ENCODE measurements at regions not wholly inside any gene's neighbourhood (a gene's known extent, or its start where the extent isn't known, plus 50 kb on each side); places are given as distances from the start of the nearest gene placed in this dataset.

GRCh38 chr16:35747658-35748455, 2288.4 kb downstream of the TP53TG3F start:
- H3K27ac ChIP-seq, result no peak overlapping the region
- H2AFZ ChIP-seq, result no peak overlapping the region
- H3F3A ChIP-seq (ENCODE audit: insufficient read depth), result no peaks in the 10 kb centered on the region
- H3K9me2 ChIP-seq (ENCODE audit: insufficient read depth), result no peaks in the 10 kb centered on the region
- no peaks in the 10 kb centered on the region for H3K9me3 ChIP-seq (ENCODE audit: low read depth)
- no peaks in the 10 kb centered on the region for H4K20me1 ChIP-seq (ENCODE audit: insufficient read depth)
- no peaks in the 10 kb centered on the region for H3K27me3 ChIP-seq (replicated peaks; ENCODE audit: insufficient read depth)
- in situ Hi-C loops (cut with MboI), result no loop called here
- no peaks in the 10 kb centered on the region for H3K79me2 ChIP-seq (ENCODE audit: insufficient read depth)
- no peak overlapping the region for H3K4me2 ChIP-seq (ENCODE audit: unreplicated experiment)
- WGBS, 2 experiments (ENCODE audit: low coverage in 1 of 2, low lambda C conversion rate in 2 of 2, missing lambda C conversion rate in 2 of 2), result 65 to 67% methylated on average over 16 to 17 of the region's 17 CpGs
- H3K4me1 ChIP-seq (ENCODE audit: insufficient read depth), result no peaks in the 10 kb centered on the region
- no peak for DNase-seq
- H3K4me3 ChIP-seq, result no peak overlapping the region
- no peak for TF ChIP-seq EZH2phosphoT487 (IDR thresholded peaks at IDR 0.05; ENCODE audit: insufficient read depth, low read depth)
- no peak for TF ChIP-seq EZH2 (IDR thresholded peaks at IDR 0.05; ENCODE audit: insufficient read depth, poor library complexity, severe bottlenecking)
- no peaks in the 10 kb centered on the region for H3K36me3 ChIP-seq (ENCODE audit: low read depth)
- H3K9ac ChIP-seq, result no peak overlapping the region

GRCh38 chr16:35748621-35749252, 2289.3 kb downstream of the TP53TG3F start:
- no peak overlapping the region for H3K4me2 ChIP-seq (ENCODE audit: unreplicated experiment)
- no peaks in the 10 kb centered on the region for H3F3A ChIP-seq (ENCODE audit: insufficient read depth)
- TF ChIP-seq EZH2phosphoT487 (IDR thresholded peaks at IDR 0.05; ENCODE audit: insufficient read depth, low read depth) (no peak), EZH2 (IDR thresholded peaks at IDR 0.05; ENCODE audit: insufficient read depth, poor library complexity, severe bottlenecking) (no peak)
- H3K9ac ChIP-seq, result no peak overlapping the region
- H3K79me2 ChIP-seq (ENCODE audit: insufficient read depth), result no peaks in the 10 kb centered on the region
- H3K9me2 ChIP-seq (ENCODE audit: insufficient read depth), result no peaks in the 10 kb centered on the region
- no peak overlapping the region for H3K4me3 ChIP-seq
- in situ Hi-C loops (cut with MboI), result no loop called here
- DNase-seq, result no peak
- H3K4me1 ChIP-seq (ENCODE audit: insufficient read depth), result no peaks in the 10 kb centered on the region
- H3K27me3 ChIP-seq (replicated peaks; ENCODE audit: insufficient read depth), result no peaks in the 10 kb centered on the region
- H3K27ac ChIP-seq, result no peak overlapping the region
- H3K9me3 ChIP-seq (ENCODE audit: low read depth), result no peaks in the 10 kb centered on the region
- H4K20me1 ChIP-seq (ENCODE audit: insufficient read depth), result no peaks in the 10 kb centered on the region
- H3K36me3 ChIP-seq (ENCODE audit: low read depth), result no peaks in the 10 kb centered on the region
- H2AFZ ChIP-seq, result no peak overlapping the region
- 79 to 81% methylated on average over 18 to 24 of the region's 24 CpGs for WGBS, 2 experiments (ENCODE audit: low coverage in 1 of 2, low lambda C conversion rate in 2 of 2, missing lambda C conversion rate in 2 of 2)

- Histone ChIP-seq H3K79me2 (ENCODE audit: insufficient read depth) (no peaks in the 10 kb centered on the region), H3F3A (ENCODE audit: insufficient read depth) (no peaks in the 10 kb centered on the region), H3K9ac (no peak overlapping the region), H2AFZ (no peak overlapping the region), H3K4me2 (ENCODE audit: unreplicated experiment) (no peak overlapping the region), H3K4me1 (ENCODE audit: insufficient read depth) (no peaks in the 10 kb centered on the region), H3K9me3 (ENCODE audit: low read depth) (no peaks in the 10 kb centered on the region), H3K9me2 (ENCODE audit: insufficient read depth) (no peaks in the 10 kb centered on the region), H3K4me3 (no peak overlapping the region), H4K20me1 (ENCODE audit: insufficient read depth) (no peaks in the 10 kb centered on the region), H3K27me3 (replicated peaks; ENCODE audit: insufficient read depth) (no peaks in the 10 kb centered on the region), H3K27ac (no peak overlapping the region), H3K36me3 (ENCODE audit: low read depth) (no peaks in the 10 kb centered on the region)
- WGBS, 2 experiments (ENCODE audit: low coverage in 1 of 2, low lambda C conversion rate in 2 of 2, missing lambda C conversion rate in 2 of 2), result 77 to 78% methylated on average over 24 to 43 of the region's 43 CpGs
- TF ChIP-seq EZH2 (IDR thresholded peaks at IDR 0.05; ENCODE audit: insufficient read depth, poor library complexity, severe bottlenecking) (no peak), EZH2phosphoT487 (IDR thresholded peaks at IDR 0.05; ENCODE audit: insufficient read depth, low read depth) (no peak)
- in situ Hi-C loops (cut with MboI), result no loop called here
- no peak for DNase-seq
Observed at GRCh38 chr16:35749253-35750141, 2290.1 kb downstream of the TP53TG3F start.

- H3K9ac ChIP-seq, result no peak overlapping the region
- H4K20me1 ChIP-seq (ENCODE audit: insufficient read depth), result no peaks in the 10 kb centered on the region
- no peak overlapping the region for H3K27ac ChIP-seq
- H3K36me3 ChIP-seq (ENCODE audit: low read depth), result no peaks in the 10 kb centered on the region
- no peaks in the 10 kb centered on the region for H3K9me2 ChIP-seq (ENCODE audit: insufficient read depth)
- no peak overlapping the region for H3K4me3 ChIP-seq
- no peaks in the 10 kb centered on the region for H3K9me3 ChIP-seq (ENCODE audit: low read depth)
- in situ Hi-C loops (cut with MboI), result no loop called here
- no peak overlapping the region for H3K4me2 ChIP-seq (ENCODE audit: unreplicated experiment)
- no peak overlapping the region for H2AFZ ChIP-seq
- no peaks in the 10 kb centered on the region for H3K4me1 ChIP-seq (ENCODE audit: insufficient read depth)
- H3K27me3 ChIP-seq (replicated peaks; ENCODE audit: insufficient read depth), result no peaks in the 10 kb centered on the region
- no peaks in the 10 kb centered on the region for H3K79me2 ChIP-seq (ENCODE audit: insufficient read depth)
- DNase-seq, result no peak
- WGBS, 2 experiments (ENCODE audit: low coverage in 1 of 2, low lambda C conversion rate in 2 of 2, missing lambda C conversion rate in 2 of 2), result 68 to 71% methylated on average over 9 of the region's 9 CpGs
- TF ChIP-seq EZH2 (IDR thresholded peaks at IDR 0.05; ENCODE audit: insufficient read depth, poor library complexity, severe bottlenecking), result no peak
- TF ChIP-seq EZH2phosphoT487 (IDR thresholded peaks at IDR 0.05; ENCODE audit: insufficient read depth, low read depth), result no peak
- H3F3A ChIP-seq (ENCODE audit: insufficient read depth), result no peaks in the 10 kb centered on the region
Observed at GRCh38 chr16:35750157-35750689, 2290.8 kb downstream of the TP53TG3F start.

Measured in GM23248 (cell line).